ENCODE measurements at regions not wholly inside any gene's neighbourhood (a gene's known extent, or its start where the extent isn't known, plus 50 kb on each side); places are given as distances from the start of the nearest gene placed in this dataset.

DNA sequence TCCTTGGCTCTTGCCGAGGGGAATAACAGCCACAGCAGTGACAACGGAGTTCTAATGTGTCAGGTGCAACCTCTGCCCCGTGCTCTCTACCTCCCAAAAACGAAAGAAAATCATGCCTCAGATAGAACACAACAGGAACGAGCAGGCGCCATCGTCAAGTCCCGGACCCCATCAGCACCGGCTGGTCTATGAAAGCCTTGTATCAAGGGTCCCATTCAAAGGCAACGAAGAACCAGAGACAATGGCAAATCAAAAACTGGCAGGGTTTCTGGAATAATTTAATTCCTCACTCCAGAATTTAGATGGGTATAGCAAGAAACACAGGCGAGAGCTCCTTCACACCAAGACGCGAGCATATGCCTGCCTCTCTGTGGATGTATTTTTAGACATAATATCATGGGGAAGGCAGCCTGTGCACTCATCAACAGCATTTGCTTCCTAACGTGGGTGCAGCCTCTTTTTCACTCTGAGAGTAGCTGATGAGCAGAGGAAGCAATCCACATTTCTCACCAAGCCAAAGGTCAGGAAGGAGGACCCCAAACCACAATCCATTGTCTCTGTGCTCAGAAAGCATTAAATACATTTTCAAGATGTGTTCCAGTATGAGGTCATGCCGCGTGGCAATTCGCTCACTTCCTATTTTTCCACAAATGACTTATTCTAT lies 193.4 kb upstream of the BLID start:
- DNase-seq: no peak

DNA sequence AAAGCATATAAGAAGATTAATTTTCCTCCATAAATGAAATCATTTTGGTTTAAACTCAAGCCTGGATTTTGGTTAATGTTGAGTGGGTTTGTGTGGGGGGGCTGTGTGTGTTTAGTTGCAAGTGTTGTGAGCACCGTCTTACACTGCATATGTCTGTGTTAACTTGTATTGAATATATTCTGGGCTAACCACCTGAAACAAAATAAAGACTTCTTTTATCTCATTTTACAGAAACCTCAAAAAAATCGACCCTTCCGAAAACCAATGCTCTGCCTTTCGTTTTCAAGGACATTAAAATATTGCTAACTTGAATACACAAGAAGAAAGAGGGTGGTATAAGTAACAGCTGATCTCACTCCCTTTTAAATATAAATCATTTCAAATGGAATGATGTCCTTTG lies 192.2 kb upstream of the BLID start:
- DNase-seq: no peak

DNA sequence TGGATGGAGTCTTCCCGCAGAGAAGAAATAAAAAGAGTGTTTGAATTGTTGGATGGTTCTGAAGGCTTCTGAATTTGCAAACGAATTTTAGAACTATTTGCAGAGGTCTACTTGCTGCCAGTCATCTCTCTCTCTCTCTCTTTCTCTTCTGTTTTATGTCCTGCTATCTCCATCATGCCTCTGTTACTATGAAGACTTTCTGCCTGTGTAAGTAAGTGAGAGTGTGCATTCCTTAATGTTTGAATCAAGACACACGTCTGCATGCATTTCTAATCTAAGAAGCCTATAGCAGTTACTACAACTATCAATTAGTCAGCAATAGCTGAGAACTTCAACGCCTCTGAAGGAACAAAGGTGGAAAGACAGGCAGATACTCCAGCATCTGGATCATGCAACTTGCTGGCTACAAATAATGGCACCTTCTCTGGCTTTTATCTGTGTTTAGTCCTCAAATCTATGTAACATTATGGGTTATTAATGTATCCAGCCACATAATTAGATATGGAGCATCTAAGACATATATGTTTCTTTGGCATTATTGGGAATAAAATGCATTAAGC lies 191.5 kb upstream of the BLID start:
- DNase-seq: no peak

DNA sequence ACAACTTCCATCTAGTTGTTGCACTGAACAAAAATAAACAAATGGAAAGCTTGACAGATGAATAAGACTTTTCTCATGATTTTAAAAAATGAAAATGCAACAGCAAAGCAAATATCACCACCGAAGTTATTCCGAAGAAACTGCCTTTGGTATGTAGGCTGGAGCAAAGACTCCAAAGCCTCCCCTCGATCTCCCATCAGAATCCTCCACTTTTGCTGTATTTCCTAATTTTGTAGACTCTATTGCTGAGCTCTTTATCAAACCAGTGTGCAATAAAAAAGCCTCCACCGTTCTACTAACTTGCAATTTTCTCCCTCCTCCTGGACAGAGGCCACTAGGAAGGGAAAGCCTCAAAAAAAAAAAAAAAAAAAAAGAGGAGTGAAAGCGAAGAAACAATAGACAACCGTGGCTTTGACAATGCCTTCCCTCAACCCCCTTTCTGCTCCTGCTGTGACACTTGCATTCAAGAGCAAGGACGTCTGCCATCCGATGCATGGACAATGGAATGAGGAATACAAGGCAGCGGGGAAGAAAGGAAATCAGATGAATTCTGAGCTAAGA lies 190.9 kb upstream of the BLID start:
- no peak for DNase-seq

DNA sequence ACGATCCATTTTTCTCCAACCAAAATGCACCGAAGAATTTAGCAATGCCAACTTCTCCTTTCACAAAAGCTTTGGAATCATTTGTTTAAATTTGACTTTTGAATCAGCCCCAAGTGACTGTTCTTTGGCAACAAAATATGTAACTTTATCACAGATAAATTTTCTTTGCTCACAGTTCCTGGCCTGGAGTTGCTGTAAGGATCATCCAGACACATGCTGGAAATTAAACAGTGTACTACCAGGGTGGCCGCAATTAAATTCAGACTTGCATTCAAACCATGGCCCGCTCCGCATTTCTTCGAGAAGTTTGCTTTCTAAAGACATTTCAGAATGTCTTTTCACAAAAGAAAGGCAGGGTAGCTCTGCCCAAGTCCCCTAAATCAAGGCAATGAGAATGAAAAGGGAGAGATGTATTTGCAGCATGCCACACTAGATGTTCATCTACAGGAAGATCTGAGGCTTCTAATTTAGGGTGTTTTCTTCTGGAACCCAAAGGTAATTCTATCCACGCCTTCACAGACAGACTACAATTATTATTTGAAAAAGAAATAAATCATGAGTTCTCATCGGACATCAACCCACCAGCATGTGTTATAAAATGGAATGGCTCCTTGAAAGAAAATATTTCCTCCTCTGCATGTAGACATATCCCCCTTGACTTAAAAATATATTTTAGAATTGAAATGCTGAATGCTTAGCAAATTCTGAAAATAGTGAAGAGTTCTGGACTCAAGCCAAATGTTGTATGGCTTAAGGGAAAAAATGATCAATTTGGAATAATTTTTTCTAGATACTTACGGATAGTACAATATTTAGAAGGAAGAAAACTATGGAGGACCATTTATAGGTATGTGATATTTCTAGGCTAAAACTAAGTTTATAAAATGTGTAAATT lies 189.7 kb upstream of the BLID start:
- DNase-seq: no peak

DNA sequence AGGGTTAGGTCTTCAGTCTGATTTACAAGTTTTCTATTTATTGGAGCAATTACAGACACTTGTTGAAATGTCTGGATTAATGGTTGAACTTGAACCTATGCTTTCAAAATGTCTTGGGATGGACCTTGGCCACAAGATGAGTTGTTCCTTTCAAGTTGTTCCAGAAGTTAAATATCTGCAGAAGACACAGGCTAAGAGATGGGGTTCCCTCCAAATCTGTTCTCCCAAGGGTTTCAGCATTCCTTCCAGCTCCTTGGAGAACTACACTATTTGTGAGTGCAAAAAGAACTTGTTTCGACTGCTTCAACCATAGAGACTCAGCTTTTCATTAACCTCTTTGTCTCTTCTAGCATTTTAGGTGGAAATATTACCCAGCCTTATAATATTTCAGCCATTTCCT lies 189.0 kb upstream of the BLID start:
- DNase-seq: no peak

DNA sequence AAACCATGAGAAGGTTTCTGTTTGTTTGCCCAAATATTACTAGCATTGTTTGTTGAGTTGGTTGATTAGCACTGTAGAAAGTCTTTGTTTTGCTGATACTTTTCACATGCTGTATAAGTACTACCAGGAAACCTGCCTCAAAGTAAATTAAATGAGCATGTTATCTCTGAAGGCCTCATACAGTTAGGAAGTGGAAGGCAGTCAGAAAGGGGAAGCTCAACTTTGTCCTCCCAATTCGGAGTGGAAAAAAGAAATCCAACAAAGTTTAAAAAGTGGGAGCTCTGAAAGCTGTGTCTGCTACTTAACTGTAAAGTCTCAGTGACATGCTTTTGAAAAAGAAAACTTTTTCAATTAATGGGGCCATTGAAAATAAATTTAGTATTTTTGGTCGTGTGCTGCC lies 188.3 kb upstream of the BLID start:
- no peak for DNase-seq

DNA sequence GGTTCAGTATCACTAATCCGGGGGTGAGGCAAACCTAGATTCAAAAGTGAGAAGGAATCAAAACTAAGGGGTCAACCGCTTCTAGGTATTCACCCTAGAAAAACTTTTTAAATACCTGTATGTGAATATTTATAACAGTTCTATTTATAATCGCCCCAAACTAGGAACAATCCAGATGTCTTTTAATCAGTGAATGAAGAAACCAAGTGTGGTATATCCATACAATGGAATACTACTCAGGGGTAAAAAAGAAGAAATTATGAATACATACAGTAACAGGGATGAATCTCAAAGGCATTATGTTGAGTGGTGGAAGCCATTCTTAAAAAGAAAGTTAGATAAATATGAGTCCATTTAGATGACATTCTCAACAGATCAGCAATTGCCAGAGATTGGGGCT lies 178.0 kb upstream of the BLID start:
- no peak for DNase-seq

DNA sequence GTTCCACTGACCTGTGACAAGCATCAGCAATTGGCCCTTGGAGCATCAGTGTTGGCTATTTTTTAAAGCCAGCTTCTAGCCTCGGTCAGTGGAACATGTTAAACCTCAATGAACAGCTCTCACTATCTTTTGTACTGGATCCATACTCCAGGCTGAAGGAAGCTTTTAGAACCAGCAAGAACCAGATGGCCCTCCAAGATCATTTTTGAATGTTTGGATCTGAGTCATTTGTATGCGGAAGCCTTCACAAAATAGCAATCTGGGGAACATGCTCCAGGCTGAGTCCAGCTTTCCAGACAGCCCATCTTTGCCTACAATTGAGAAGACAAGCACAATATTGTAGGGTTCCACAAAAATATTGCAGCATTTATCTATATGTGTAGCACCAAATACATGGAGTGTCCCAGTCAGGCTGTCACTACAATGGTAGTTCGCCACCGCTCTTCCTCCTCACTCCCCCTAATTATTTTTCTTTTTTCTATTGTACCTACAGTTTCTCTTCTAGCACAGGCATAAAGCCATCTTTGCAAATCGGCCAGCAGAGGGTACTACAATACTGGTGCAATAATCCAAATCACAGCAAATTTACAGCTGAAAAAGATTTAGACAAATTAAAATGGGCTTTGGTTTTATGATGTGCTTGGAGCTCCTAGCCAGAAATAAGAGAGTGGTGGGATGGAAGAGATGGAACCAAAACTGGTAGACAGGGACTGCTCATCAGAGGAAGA lies 177.4 kb upstream of the BLID start:
- no peak for DNase-seq

DNA sequence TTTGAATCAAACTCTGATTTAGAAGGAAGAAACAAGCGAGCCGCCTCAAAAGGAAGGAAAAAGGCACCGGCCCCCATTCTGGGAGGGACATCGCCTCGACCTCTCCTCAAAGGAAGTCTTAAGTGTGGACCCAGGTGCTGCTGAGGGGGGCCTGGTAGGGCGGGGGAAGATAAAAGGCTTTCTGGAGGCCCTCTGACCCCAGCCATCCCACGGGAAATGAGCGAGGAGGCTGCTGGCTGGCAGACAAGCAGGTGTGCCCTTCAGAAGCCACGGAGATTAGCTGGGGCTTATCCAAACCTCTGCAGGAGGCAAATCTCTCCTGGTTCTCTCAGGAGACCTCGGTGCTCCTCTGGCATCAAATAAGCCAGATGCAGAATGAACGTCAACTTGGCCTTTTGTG lies 171.4 kb upstream of the BLID start:
- DNase-seq: no peak

DNA sequence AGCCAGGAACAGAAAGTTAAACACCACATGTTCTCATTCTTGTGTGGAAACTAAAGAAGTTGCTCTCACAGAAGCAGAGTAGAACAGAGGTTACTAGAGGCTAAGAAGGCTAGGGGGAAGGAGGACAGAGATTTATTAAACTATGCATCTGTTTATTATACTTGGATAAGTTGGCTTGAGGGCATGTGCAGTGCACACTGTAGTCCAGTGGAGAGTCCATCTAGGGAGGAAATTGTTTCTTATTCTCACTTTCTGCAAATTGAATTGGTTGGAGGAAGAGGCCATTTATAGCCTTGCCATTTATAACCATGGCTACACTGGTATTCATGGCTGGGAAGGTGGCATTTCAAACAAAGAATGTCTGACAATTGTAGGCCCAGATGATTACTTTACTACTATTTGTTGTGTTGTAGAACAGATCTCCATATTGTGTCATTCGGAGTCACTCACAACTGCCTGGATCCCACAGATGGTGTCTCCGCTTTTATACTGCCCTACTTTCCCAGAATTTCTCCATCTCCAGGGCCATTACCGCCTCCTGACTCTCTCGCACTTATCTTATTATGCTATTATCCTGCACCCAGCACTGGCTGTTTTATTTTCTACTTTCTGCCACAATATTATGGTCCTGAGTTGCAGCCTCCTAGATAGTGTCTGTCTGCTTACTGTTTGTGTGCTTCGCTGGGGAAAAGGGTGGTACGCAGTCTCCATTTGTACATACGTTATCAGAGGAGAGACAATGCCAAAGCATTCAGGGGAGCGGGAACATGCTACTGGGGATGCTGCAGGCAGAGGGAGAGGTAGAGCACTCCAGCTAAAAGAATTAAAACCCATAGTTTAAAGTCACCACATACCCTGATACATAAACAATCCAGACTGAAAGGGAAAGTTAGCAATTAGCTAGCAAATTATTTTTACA lies 169.3 kb upstream of the BLID start:
- DNase-seq: no peak

DNA sequence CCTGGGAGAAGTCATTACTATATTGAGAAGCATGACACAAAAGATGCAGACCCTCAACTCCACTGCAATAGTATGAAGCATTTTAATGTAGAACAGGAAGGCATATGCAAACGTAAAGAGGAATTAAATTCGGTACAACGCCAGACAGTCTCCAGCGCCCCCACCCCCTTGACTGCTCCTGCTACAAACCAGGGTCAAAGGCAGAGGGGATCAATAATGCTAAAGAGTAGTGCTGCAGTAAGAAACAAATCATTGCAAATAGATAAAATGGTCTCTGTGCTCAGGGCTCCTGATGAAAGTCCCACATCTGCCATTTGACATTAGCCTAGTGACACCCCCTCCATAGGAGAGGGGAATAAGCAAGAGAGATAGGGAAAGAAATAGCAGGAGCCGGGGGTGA lies 164.9 kb upstream of the BLID start:
- no peak for DNase-seq

DNA sequence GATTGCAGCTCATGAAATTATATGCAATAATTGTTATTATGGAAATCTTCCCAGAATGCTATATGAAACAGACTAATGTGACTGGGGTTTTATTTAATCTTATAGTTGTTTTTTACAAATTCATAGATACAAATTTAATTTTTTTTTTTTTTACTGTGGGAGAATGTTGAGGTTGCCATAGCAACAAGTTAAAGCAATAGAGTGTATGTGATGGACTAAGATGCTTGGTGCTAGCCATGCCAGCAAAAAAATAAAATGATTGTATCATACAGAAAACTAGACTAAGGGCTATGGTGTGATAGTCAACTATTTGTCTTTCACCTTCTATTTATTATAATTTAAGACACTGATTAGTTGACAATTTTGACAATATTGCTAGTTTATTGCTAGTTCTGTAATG lies 163.2 kb upstream of the BLID start:
- DNase-seq: no peak

DNA sequence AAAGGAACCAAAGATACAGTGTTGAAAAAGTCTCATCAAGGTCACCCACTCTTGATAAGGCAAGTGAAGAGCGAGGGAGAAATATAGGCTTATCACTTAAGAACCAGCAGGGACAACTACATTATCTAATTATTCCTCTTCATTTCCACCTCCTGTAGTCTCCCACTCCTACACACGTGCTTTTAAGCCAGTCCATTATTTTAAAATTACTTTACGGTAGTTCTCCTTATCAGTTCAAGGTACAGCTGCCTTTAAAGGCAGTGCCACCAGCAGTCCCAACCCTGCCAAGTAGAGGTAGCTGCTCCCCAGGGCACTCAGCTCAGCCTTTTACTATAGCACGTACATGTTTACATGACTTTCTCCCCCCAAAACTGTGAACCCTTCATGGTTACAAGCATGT lies 161.5 kb upstream of the BLID start:
- DNase-seq: no peak

DNA sequence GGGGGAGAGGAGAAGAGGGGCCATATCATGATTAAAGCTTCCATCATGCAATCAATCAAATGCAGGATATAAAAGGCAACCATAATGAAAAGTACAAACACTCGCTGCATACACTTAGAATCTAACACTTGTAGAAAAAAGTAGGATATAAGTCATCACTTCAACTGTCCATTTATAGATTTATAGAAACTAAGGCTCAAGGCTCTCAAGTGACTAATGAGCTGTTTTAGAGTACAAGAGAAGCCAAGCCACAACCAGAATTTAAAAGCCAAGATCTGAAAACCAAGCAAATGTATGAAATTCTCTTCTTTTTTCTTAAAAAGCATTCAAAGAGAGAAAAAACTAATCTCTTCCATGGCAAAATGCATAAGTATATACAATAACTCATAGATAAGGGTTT lies 160.2 kb upstream of the BLID start:
- DNase-seq: no peak

DNA sequence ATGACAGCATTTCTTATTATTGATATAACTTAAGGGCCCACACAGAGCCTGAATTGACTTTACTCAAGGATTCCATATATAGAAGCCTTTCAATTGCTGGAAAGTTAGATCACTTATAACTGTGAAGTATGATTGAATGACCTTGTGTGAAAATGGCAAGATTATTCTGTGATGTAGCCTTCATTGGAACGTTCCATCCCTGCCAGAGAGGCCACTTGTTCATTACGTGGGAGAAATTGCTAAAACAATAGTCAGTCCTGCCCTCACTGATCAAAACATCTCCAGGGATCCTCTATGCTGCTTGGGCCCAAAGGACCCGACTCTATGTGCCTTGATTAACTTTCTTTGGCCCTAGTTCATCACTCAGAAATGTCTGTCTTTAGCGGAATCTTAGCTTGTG lies 159.5 kb upstream of the BLID start:
- DNase-seq: no peak

DNA sequence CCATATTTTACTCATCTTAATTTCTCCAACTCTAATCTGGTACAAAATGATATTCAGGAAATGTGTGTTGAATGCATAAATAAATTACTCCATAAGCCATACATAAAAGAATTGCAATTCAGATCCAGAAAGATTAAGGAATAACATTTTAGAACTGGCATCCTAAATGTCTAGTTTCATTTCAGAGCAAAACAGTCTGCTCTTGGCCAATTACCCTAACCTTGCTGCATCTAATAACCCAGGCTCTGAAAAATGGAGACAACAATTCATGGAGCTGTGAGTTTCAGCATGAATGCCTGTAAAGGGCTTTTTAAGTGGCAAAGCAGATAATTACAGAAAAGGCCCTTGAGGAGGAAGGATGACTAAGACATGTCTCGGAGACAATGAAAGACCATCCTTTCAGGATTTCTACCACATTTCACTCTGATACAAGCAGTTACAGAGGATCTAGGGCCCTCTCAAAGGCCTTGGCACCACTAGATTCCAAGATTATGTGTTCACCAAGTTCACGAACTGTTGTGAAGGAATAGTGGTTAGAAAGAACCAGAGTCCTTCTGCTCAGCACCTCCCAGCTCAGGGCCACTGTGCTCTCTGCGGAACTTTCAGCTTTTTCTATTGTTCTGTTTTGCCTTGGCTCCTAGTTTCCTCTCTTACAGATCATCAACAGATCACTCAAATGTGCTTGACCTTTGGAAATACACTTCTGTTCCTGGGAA lies 157.6 kb upstream of the BLID start:
- DNase-seq: no peak

DNA sequence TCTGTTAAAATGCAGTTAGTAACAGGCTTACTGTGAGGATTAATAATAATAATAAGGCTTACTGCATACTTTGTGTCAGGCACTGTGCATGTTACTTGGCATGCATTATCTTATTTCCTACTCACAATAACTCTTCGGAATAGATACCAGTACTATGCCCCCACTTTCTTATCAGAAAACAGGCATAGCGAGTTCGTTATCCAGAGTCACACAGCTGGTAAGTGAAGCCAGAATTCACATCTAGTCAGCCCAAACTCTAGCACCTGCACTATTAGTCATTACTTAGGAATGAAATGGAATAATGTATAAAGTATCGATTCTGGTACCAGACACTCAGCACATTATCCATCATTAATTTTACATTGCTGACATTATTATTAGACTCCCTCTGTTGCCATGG lies 155.7 kb upstream of the BLID start:
- DNase-seq: no peak

DNA sequence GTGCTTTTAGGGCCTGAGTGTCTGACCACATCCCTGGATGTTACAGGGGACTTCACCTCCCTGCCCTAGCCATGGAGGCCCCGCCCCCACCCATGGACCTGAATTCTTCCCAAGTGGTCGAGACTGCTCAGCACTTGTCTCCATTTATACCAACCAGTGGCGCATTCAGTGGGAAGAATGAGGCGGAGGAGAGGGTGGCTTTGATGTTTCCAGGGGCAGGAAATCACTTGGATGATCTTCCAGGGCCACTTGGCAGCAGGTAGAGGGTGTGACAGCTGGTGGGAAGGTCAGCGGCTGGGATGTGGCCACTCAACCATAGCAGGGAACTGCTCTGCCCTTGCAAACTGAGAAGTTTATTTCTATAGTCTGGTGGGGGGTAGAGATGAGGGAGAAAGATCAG lies 155.1 kb upstream of the BLID start:
- DNase-seq: no peak

DNA sequence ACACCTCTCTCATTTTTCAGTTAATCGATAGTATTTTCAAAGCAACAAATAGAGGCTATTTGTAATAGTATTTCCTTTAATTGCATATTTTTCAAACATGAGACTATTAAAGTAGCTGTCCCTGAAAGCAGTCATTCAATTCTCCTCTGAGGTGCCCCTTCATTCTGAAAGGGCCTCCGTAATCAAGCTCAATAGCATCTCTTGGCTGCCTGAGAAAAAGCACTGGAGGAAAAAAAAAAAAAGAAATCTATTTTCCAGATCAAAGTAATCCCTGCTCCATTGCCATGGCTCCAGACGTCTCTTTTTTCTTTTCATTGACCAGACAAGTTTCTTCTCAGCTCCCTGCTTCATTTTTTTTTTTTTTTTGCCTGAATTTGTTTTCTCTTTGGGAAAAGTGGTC lies 154.5 kb upstream of the BLID start:
- DNase-seq: no peak

DNA sequence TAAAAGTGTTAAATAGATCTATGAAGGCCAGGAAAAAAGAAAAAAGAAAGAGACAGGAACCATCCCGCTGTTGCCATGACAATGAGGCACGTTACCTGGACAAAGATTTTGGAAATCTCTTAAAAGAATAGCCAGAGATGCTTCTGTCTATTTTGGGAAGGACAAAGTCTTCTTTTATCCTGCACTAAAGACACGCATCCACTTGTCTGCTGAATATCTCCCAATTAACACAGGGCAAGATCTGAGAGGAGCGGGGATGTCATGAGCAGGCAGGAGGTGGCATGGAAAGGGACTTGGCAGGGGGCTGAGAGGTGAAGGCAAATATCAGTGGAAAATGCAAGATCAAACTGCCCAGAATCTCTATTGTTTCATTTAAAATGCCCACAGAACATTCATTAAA lies 153.8 kb upstream of the BLID start:
- no peak for DNase-seq
